IMR-90 (cell line): ENCODE measurements at regions not wholly inside any gene's neighbourhood (a gene's known extent, or its start where the extent isn't known, plus 50 kb on each side); places are given as distances from the start of the nearest gene placed in this dataset.

ENCODE experiments used
- ATAC-seq: fragments of 200-7000 bp; cut with Tn5 transposase; 2 replicates; pipeline ENCODE4 v1.9.1; 2020; ENCODE audit warnings: low read depth, mild to moderate bottlenecking, moderate library complexity
- BruUV-seq: library from RNA; stranded (reverse); fragments of 400-500 nt; replicated peaks from 2 replicates; lab custom pipeline; 2021; lab: Mats Ljungman, UMichigan
- CTCF ChIA-PET: fragments of 300-600 bp; formaldehyde crosslinking; extraction: SDS; loops from one replicate; lab custom pipeline; 2021; ENCODE audit warnings: antibody characterized with exemption; lab: Yijun Ruan, JAX
- POLR2A ChIA-PET: fragments of 300-600 bp; sonication (Branson Sonifier 250); formaldehyde crosslinking; loops from one replicate; lab custom pipeline; 2022; ENCODE audit warnings: antibody characterized with exemption; ENCODE audit not compliant: unreplicated experiment; lab: Charles Lee
- DNase-seq: peaks from one replicate; pipeline ENCODE4 v3.0.0; 2013
- H2AFZ ChIP-seq: replicated peaks from 2 replicates; pipeline ENCODE3; 2013; ENCODE audit warnings: low read length, mild to moderate bottlenecking; ENCODE audit not compliant: poor library complexity
- H2AK5ac ChIP-seq: 2 replicates; pipeline ENCODE4 v1.6.1; 2013; ENCODE audit warnings: low read depth, low read length, inconsistent platforms
- H2AK9ac ChIP-seq: replicated peaks from 2 replicates; pipeline ENCODE3; 2013; ENCODE audit warnings: mild to moderate bottlenecking, low read depth, low read length, moderate library complexity; ENCODE audit not compliant: poor library complexity
- H2BK120ac ChIP-seq: 2 replicates; pipeline ENCODE4 v1.6.1; 2013; ENCODE audit warnings: low read depth, low read length, inconsistent platforms
- H2BK15ac ChIP-seq: 3 replicates; pipeline ENCODE4 v1.6.1; 2013; ENCODE audit warnings: low read depth, low read length, inconsistent platforms
- H2BK20ac ChIP-seq: 2 replicates; pipeline ENCODE4 v1.6.1; 2013; ENCODE audit warnings: low read depth, mild to moderate bottlenecking, inconsistent platforms, low read length, moderate library complexity
- H2BK5ac ChIP-seq: 2 replicates; pipeline ENCODE4 v1.6.1; 2013; ENCODE audit warnings: mild to moderate bottlenecking, low read depth, low read length, inconsistent platforms; ENCODE audit not compliant: poor library complexity, severe bottlenecking
- H3K14ac ChIP-seq: replicated peaks from 2 replicates; pipeline ENCODE4 v1.6.1; 2013; ENCODE audit warnings: low read depth, low read length, inconsistent platforms
- H3K18ac ChIP-seq: 2 replicates; pipeline ENCODE4 v1.6.1; 2013; ENCODE audit warnings: low read depth, low read length, control low read depth
- H3K23ac ChIP-seq: 2 replicates; pipeline ENCODE4 v1.6.1; 2013; ENCODE audit warnings: low read depth, low read length, inconsistent platforms
- H3K27ac ChIP-seq: 2 replicates; pipeline ENCODE4 v1.5.1; 2013; ENCODE audit warnings: mild to moderate bottlenecking, control low read depth, low read length; ENCODE audit not compliant: insufficient read depth
- H3K27me3 ChIP-seq: 2 replicates; pipeline ENCODE4 v1.6.1; 2013; ENCODE audit warnings: low read length; ENCODE audit not compliant: control insufficient read depth, insufficient read depth
- H3K36me3 ChIP-seq: 2 replicates; pipeline ENCODE4 v1.6.1; 2013; ENCODE audit warnings: low read length, mixed read lengths; ENCODE audit not compliant: control insufficient read depth, insufficient read depth
- H3K4ac ChIP-seq: 2 replicates; pipeline ENCODE4 v1.6.1; 2013; ENCODE audit warnings: low read depth, low read length, inconsistent platforms
- H3K4me1 ChIP-seq: 2 replicates; pipeline ENCODE4 v1.6.1; 2013; ENCODE audit warnings: low read length, mixed read lengths; ENCODE audit not compliant: control insufficient read depth, insufficient read depth
- H3K4me2 ChIP-seq: 2 replicates; pipeline ENCODE4 v1.6.1; 2013; ENCODE audit warnings: low read depth, mild to moderate bottlenecking, control low read depth, low read length, moderate library complexity
- H3K4me3 ChIP-seq: 2 replicates; pipeline ENCODE4 v1.5.1; 2013; ENCODE audit warnings: low read depth, mild to moderate bottlenecking, control low read depth, low read length, moderate library complexity; ENCODE audit not compliant: insufficient read depth
- H3K56ac ChIP-seq: 2 replicates; pipeline ENCODE4 v1.6.1; 2013; ENCODE audit warnings: low read length, inconsistent platforms; ENCODE audit not compliant: insufficient read depth; ENCODE audit errors: extremely low read depth
- H3K79me1 ChIP-seq, 2 experiments: 2 replicates each; pipeline ENCODE4 v1.6.1; 2013; ENCODE audit warnings: low read length in 2 of 2, inconsistent platforms in 1 of 2, low read depth in 1 of 2
- H3K9ac ChIP-seq: 2 replicates; pipeline ENCODE4 v1.6.1; 2013; ENCODE audit warnings: low read depth, low read length, control low read depth
- H3K9me1 ChIP-seq: 2 replicates; pipeline ENCODE4 v1.6.1; 2013; ENCODE audit warnings: low read length, inconsistent platforms; ENCODE audit not compliant: insufficient read depth
- H3K9me3 ChIP-seq: 2 replicates; pipeline ENCODE4 v1.6.1; 2013; ENCODE audit warnings: low read length; ENCODE audit not compliant: control insufficient read depth, insufficient read depth
- H4K20me1 ChIP-seq: 2 replicates; pipeline ENCODE4 v1.6.1; 2013; ENCODE audit warnings: low read length, inconsistent platforms; ENCODE audit not compliant: insufficient read depth
- H4K5ac ChIP-seq: 2 replicates; pipeline ENCODE4 v1.6.1; 2013; ENCODE audit warnings: mild to moderate bottlenecking, low read depth, low read length, control low read depth
- H4K8ac ChIP-seq, 2 experiments: 2 replicates each; pipeline ENCODE4 v1.6.1; 2013; ENCODE audit warnings: low read depth in 2 of 2, low read length in 2 of 2, control low read depth in 1 of 2, inconsistent platforms in 1 of 2
- H4K91ac ChIP-seq: 2 replicates; pipeline ENCODE4 v1.6.1; 2013; ENCODE audit warnings: low read depth, low read length, inconsistent platforms; ENCODE audit not compliant: insufficient read depth
- MAFK ChIP-seq: IDR thresholded peaks from 2 replicates; pipeline ENCODE4 v1.6.1; 2012; ENCODE audit warnings: low read depth, low read length, improper control_type of control experiment
- WGBS, 2 experiments: methylation state at CpG; one replicate each; pipeline versions ENCODE4 v1.1.5 to v1.1.7; 2013; ENCODE audit warnings: missing lambda C conversion rate in 2 of 2; ENCODE audit not compliant: insufficient read length in 1 of 2; ENCODE audit errors: extremely low coverage in 2 of 2; 5-methylcytosine and 5-hydroxymethylcytosine counted together
- dilution Hi-C: fragments of 300-500 bp; cut with HindIII; formaldehyde crosslinking; loops from one replicate; pipeline ENCODE4 v1.14.3; 2018; ENCODE audit warnings: low sequenced_read_pairs; ENCODE audit not compliant: unreplicated experiment
- in situ Hi-C: fragments of 300-500 bp; cut with MboI; formaldehyde crosslinking; loops from 3 replicates; pipeline ENCODE4 v1.14.3; 2019; ENCODE audit warnings: low sequenced_read_pairs, inconsistent platforms, mixed read lengths
- intact Hi-C: fragments of 100-400 bp; cut with micrococcal nuclease; formaldehyde crosslinking; loops from 2 replicates; pipeline ENCODE4 v1.10.0; 2022

DNA sequence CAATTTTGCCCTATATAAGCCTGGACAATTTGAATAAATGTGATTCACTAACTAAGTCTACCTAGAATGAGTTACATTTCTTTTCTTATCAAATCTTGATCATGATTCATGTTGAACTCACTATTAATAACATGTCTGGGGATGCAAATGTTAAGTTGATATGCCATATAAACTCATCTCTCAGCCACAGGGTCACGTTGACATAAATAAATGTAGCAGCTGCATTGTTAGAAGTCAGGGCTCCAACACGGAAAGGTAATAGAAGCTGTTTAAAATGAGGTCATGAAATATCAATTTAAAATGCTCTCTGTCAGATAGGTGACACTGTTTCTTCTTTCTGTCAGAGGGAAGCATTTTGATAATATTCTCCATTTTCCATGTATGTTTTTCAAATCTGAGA is 521.9 kb downstream of the CCDC85A start:
- ATAC-seq (no peak), DNase-seq (no peak)
- Histone ChIP-seq H2BK120ac (no peak overlapping the region), H2BK20ac (no peak overlapping the region), H2AK5ac (no peak overlapping the region), H3K4me2 (no peak overlapping the region), H3K14ac (no peak overlapping the region), H3K56ac (no peak overlapping the region), H3K4ac (no peak overlapping the region), H3K9ac (no peak overlapping the region), H3K18ac (no peak overlapping the region), H2BK15ac (no peak overlapping the region), H3K23ac (no peak overlapping the region), H3K27me3 (no peaks in the 10 kb centered on the region), H2BK5ac (no peak overlapping the region), H3K4me3 (no peak overlapping the region), H3K4me1 (no peaks in the 10 kb centered on the region), H3K36me3 (no peaks in the 10 kb centered on the region), H3K27ac (no peak overlapping the region), H4K20me1 (no peaks in the 10 kb centered on the region), H3K9me3 (no peaks in the 10 kb centered on the region; the same call in 1 of the 2 replicates), H3K9me1 (no peaks in the 10 kb centered on the region), H3K79me1 (no peaks in the 10 kb centered on the region), H2AFZ (no peak overlapping the region), H2AK9ac (no peak overlapping the region), H4K5ac (no peak overlapping the region), H4K8ac (no peak overlapping the region), H4K91ac (no peak overlapping the region)
- BruUV-seq, result no TSS peak
- POLR2A ChIA-PET, result no interaction called here
- TF ChIP-seq MAFK, result no peak
- dilution Hi-C loops (no loop called here), intact Hi-C loops (no loop called here), in situ Hi-C loops (no loop called here)
- no CpG with 5 or more reads among the region's 2 CpGs for WGBS, 2 experiments
- CTCF ChIA-PET, result no interaction called here
